GM21529 (cell line): ENCODE measurements at regions not wholly inside any gene's neighbourhood (a gene's known extent, or its start where the extent isn't known, plus 50 kb on each side); places are given as distances from the start of the nearest gene placed in this dataset.
"Not testable (repeated sequence)": the region's sequence is repeated elsewhere in the genome, so short reads cannot be mapped to it uniquely, and the experiment has no call there.

Source experiments
- ATAC-seq: cut with Tn5 transposase; IDR thresholded peaks from one replicate; pipeline ENCODE4 v1.9.1; 2021; ENCODE audit not compliant: unreplicated experiment

DNA sequence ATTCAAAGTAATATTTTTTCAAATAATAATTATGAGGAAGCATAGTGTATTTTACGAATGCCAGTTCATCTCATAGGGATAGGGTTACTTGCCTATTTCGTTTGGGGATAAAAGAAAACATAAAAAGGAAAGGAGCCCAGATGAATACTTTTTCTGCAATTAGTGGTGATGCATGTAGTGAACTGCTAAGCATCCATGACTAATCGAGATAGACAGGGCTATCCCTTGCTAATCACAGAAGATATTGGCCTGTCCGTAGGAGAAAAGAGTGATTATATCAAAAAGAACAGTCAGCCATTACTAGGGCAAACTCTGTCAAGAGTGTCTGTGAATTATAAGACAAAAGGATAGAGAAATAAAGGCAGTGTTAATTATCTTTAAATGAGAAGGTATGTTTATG, 746.1 kb downstream of the C4orf33 start:
- ATAC-seq, result no peak

DNA sequence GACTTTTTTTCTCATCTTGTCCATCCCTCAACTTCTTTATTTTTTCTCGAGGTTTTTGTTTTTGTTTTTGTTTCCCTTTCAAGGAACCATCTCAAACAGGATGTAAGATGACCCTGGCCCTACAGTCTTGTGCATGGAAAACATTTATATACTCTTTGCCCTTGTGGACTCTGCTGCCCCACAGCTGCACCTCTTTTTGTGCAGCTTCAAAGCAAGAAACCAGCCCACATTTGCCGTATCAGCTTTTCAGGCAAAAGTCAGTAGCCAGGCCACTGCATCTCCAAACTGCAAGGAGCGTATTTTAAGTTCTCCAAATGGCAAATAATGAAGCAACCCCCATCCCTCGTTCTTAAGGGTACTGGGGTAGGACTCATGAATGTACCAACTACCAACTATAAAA, 756.5 kb downstream of the C4orf33 start:
- ATAC-seq, result no peak

DNA sequence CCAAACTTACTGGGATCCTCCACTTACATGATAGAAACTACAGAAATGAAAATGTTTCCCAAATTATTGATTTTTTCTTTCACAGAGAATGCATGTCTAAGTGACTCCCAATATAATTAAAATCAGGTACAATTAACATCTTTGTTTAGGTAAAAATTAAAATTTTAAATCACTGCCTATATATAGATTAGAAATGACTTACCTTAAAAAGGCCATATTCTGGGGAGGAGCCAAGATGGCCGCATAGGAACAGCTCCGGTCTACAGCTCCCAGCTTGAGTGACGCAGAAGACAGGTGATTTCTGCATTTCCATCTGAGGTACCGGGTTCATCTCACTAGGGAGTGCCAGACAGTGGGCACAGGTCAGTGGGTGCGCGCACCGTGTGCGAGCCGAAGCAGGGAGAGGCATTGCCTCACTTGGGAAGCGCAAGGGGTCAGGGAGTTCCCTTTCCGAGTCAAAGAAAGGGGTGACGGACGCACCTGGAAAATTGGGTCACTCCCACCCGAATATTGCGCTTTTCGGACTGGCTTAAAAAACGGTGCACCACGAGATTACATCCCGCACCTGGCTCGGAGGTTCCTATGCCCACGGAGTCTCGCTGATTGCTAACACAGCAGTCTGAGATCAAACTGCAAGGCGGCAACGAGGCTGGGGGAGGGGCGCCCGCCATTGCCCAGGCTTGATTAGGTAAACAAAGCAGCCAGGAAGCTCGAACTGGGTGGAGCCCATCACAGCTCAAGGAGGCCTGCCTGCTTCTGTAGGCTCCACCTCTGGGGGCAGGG, 757.9 kb downstream of the C4orf33 start:
- not testable (repeated sequence) for ATAC-seq

DNA sequence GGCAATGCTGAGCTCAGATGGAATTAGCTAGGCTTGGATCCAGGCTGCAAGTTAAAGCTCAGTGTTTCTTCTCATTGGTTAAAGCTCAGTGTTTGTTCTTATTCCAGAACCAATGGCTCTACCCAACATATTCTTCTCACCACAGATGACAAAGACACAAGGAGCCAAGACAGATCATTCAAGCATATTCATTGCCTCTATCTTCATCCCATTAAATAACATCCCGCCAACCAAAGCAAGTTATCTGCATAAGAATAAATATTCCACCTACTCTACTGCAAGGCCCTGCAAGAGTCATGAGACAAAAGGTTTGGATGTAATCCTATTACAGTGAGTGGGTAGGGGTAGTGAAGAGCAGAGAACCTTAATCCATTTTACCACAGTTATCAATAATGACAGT, 766.5 kb downstream of the C4orf33 start:
- ATAC-seq, result no peak

DNA sequence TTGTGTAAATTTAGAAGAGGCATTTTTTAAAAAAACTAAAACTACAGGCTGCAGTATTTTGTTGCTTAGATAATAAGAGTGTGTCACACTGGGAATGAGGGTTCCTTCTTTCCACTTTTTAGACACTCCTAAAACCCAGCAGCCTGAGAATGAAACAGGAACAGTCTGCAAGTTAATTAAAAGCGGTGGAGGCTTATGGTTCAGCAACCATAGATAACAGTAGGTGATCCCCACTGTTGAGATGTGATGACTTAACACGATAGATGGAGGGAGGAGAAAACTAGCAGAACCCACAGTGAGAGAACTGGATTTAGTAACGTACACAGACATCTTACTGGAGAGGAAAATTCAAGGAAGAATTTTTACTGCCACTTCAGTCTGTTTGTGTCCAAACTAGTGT, 767.3 kb downstream of the C4orf33 start:
- ATAC-seq, result no peak

DNA sequence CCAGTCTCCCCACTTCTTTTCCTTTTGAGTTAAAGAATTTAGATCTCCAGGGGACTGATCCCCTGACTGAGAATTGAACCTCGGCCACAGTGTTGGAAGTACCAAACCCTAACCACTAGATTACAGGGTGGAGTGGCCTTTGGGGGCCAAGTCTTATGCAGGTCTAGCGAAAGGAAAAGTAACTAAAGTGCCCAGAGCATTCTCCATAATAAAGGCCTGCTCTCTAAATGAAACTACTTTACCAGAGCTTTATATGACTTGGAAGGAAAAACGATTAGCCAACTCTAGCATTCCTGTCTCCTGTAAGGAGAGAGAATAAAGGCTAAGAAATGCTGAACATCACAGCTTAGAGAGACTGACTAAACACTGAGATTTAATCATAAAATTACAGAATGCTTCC, 788.0 kb downstream of the C4orf33 start:
- no peak for ATAC-seq

DNA sequence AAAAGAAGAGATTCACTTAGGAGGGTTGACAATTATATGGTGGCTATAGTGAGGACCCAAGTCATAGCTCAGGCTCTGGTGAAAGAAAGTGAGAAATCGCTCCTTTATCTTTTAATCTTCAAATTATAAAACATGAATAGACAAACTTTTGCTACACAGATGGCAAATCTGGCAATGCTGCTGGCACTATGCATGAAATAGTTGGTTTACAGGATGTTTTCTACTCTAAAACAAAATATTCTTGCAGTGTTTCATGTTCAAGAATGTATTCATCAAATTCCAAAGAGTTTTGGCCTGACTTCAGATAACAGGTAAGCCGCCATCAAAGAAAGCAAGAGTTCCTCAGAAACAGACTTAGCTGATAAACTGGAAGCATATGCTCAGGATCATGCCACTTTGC, 801.2 kb downstream of the C4orf33 start:
- no peak for ATAC-seq

DNA sequence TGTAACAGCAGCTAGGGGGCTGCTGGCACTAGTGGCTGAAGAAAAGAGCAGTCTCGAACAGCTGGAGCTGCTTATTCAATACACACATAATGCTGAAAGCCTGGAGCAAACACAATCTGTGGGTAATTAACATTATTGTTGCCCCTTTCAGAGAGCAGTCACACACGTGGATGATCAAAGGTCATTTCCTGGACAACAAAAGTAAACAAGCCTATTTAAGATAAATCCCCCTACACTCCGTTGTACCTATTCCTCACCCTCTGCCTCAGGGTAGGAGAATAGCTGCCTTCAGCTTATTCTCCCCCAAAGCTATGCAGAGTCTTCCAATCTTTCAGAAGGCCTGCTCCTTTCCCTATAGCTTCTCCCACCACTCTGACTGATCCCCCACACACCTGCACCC, 803.9 kb downstream of the C4orf33 start:
- no peak for ATAC-seq

DNA sequence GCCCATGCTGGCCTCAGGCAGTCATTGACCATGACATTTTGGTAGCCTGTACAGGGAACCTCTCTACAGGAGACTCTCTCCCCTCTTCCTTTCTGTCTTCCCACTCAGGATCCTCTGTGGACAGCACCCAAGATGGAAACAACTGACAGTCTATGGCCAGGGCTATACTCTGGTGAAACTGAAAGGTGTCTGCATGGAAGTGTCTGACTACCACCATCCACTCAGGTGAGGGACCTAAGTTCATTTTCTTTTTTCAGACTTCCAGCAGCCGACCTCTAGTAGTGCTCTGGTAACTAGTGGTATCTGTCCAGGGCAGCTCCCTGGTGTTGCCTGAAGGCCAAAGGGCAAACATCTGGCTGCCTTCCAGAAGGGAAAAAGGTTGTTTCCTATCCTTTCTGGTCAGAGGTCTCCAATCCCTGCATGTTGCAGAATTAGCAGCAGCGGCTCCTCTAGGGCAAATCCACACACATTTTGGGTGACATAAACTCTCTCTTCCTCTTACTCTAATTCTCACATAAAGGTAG, 804.5 kb downstream of the C4orf33 start:
- ATAC-seq, result no peak

DNA sequence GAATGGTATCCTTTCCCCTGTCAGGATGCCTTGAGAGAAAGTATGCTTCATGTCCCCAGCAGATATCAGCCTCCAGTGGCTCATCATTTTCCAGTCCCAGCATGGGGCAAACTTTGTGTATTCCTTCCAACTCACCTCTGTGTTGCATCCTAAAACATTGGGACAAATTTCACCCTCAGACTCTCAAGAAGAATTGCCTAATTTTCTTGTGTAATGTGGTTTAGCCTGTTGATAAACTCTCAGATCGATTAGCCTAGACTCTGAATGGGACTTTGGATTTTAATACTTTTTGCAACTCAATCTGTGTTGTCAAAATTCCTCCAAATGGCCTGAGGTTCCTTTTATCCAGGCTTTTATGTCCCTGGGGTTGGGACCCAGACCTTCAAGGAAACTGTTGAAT, 805.3 kb downstream of the C4orf33 start:
- no peak for ATAC-seq

DNA sequence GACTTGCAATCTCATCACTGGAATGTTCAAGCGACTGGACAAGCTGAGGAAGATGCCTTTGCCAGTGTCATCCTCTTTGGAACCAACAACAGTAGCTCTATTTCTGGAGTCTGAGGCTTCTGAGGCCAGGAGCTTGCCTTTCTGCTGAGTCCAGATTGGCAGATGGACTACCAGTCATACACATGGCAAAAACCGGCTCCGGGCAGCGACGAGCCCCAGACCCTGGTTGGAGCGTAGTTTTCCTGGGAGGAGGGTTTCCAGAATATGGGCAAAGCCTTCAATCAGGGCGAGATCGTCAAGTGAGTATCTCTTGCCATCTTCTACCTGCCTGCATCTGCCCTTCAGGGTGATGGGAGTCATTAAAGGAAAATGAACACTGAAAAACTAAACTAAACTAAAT, 807.9 kb downstream of the C4orf33 start:
- ATAC-seq, result no peak

DNA sequence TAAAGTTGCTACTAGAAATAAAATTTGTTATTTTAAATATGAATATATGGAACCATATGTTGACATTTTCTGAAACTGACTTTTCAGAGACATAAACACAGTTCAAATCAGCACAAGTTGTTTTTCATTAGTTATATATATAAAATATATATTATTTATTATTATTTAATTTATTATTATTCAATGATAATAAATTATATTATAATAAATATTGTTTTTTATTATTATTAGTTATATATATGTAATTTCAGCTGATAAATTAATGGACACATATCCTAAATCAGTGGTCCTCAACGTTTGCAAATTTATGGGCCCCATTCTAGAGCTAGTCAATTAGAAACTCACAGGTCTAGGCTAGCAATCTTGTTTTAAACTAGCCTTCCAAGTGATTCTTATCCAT, 809.3 kb downstream of the C4orf33 start:
- no peak for ATAC-seq

DNA sequence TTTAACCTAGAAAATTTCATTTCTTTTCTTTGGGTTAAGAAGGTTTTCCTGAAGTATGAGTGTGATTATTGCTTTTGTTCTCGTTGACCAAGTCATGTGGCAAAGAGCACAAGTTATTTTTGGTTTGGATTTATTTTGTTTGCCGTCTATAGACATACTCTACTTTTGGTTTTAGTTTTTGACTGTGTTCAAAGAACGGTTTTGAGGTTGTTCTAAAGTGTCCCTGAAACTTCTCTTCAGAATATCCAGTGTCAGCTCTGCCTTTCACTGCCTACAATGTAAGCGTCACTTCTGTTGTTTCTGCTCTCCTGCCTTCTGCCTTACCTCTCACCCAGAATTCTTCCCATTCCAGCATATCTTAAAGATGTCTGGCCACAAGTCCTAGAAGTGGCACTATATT, 812.2 kb downstream of the C4orf33 start:
- ATAC-seq, result no peak

DNA sequence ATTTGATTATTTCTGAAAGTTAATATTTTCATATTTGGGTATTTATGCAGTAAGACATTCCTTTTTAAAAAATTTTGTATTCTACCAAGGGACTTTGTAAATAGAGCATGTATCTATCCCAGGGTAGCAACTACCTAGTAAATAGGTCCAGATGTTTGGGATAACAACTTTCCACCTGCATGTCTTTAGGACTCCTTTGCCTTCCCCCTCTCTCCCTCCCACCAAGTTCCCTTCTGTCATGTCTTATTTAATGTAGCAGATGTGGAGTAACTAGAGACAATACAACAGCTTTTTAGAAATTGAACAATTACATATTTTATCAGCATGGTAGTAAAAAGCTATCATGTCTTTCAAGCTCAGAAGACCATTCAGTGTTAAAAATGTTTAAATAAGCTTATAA, 821.0 kb downstream of the C4orf33 start:
- ATAC-seq, result no peak

DNA sequence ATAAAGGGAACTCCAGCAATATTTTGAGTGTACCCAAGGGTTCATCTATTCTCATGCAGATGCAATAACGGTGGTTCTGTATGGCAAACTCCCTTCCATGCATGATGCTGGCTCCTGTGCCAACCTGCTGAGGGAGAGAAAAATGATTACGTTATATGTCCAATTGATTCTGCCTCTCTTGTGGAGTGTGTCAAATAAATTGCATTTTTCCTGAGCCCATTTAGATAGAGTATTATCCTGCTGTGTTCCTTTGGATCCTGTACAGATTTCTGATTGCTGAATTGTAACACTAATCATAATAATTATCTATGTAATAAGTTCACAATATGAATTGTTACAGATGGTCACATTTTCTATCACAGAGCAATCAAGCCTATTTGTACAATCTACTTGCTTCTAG, 821.7 kb downstream of the C4orf33 start:
- ATAC-seq, result no peak

DNA sequence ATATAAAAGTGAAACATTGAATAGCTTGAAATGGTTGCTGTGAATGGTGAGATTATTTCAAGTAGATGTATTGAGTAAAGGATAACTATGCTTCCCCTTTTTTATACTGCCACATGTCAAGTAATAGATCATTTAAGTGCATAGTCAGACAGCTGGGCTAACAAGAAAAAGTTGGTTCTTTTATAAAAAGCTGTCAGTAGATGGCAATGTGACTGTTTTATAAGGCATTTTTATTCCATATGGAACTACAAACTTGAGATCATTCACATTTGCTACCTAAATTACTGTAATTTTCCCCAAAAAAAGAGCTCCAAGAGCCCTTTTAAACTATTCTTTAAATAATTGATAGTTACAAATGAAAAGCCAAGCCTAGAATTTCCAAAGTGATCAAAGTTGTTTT, 831.0 kb downstream of the C4orf33 start:
- no peak for ATAC-seq

DNA sequence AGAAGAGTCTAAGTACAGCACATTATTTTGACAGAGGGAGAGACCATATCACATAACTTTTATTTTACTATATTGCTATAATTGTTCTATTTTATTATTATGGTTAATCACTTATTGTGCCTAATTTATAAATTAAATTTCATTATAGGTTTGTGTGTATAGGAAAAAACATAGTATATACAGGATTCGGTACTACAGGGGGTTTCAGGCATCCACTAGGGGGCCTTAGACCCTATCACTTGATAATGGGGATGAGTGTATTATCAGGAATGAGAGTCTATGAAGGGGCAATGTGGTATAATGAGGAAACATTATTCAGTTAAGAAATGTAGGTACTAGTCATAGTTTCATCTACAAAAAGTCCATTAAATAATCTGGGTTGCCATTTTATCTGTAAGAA, 833.1 kb downstream of the C4orf33 start:
- ATAC-seq, result no peak

DNA sequence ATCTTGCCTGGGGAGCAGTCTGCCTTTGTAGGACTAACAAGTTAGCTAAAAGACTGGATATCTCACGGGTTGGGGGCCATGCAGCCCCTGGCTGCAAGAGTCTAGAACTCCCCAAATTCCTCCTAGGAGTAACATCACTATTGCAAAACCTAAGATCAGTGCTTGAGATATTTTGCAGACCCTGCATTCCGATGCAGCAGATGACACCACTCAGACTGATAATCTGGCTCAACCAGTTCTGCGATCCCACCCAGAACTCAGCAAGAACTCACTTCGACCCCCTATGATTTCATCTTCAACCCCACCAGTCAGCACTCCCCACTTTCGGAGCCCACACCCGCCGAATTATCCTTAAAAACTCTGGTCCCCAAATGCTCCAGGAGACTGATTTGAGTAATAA, 834.0 kb downstream of the C4orf33 start:
- ATAC-seq, result no peak

DNA sequence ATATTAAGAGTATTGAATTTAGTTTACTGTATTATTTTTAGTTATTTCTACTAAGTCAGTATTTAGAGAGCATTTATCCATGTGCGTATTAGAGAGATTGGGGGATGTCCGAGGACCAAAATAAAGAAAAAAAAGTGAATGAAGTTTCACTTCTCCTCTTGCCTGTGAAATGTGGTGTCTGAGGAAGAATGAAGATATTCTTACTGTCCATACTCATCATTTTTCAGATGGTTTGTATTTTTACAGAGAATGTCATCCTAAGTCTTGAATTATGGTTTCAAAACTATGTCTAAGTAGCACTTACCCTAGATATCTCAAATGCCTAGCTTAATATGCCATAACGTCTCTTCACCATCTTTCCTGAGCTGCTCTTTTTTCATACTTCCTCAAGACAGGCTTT, 854.3 kb downstream of the C4orf33 start:
- no peak for ATAC-seq

DNA sequence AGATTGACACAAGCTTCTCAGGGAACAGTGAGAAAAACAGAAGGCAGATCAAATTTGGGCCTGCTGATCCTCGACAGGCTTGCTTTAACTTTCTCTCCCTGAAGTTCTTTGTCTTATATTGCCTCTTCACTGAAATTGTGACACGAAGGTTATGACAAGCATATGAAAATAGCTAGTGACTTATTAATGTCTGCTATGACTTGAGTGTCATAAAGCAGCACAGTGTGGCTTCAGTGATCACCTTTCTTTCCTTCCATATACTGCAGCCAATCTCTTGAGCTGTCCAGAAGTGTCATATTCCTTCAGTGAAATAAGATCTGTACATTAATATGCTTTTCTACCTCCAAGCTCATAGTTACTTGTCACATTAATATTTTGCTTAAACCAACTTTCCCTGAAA, 870.2 kb downstream of the C4orf33 start:
- ATAC-seq, result no peak

DNA sequence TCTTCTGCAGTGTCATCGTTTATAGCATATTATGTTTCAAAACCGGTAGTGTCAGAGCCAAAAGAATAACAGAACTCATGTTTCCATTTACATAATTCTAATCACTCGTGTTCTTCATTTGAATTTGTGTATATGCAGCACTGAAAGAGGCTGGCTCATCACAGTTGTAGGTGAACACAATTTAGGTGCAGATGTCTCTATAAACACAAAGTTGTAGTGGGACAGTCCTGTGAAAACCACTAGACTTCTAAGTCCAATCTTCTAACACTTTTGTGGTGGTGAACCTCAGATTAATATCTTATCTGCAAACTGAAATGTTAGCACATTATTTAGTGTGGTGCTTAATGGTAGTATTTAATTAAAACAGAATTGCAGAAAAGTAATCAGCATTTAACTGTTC, 872.4 kb downstream of the C4orf33 start:
- ATAC-seq, result no peak

DNA sequence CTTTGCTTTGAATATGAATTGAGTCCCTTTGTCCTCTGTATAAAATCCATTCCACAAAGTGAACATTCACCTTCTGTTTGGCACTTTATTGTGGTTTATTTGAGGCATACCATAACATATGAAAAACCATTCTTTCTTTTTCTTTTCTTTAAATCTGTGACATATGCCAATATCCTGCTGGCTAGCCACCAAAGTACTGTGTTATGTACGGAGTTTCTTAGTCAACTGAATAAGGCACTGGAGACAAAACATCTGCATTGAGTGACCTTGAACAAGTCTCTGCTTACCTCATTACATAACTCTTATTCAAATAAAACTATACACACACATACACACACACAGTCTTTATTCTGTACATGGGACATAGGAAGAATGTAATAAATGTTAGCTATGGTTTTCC, 872.8 kb downstream of the C4orf33 start:
- ATAC-seq, result no peak

DNA sequence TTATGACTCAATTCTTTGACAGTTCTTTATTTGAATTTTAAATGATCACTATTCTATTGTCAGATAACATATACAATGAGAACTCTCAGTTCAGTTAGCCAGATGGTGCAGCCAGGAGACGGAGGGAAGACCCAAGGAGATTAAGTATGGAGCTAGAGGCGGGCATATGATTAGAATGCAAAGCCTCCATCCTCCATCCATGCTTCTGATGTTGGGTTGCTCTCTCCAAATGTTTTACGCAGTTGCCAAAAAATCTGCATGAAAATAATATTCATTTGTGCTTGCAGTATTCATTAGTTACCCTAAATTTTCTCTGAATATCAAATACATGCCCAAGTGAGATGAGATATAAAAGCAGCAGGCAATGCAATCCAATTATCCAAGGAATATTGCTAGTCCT, 874.8 kb downstream of the C4orf33 start:
- no peak for ATAC-seq
